ENCODE measurements at regions not wholly inside any gene's neighbourhood (a gene's known extent, or its start where the extent isn't known, plus 50 kb on each side); places are given as distances from the start of the nearest gene placed in this dataset.

GRCh38 chr5:93891491-93892480, 150.4 kb upstream of the POU5F2 start:
- Histone ChIP-seq H3K36me3 (no peaks in the 10 kb centered on the region), H3K9me3 (no peaks in the 10 kb centered on the region), H3K4me3 (no peak overlapping the region), H3K27ac (no peak overlapping the region), H3K27me3 (no peaks in the 10 kb centered on the region), H3K4me1 (no peaks in the 10 kb centered on the region)
- intact Hi-C loops (cut with DNase I; ENCODE audit: low total_unique reads), result no loop called here
- DNase-seq, result no peak
- TF ChIP-seq POLR2A (IDR thresholded peaks at IDR 0.05), result no peak
- TF ChIP-seq CTCF (IDR thresholded peaks at IDR 0.05), result no peak

- no peak overlapping the region for H3K27ac ChIP-seq
- intact Hi-C loops (cut with DNase I; ENCODE audit: low total_unique reads), result no loop called here
- H3K4me3 ChIP-seq, result no peak overlapping the region
- no peaks in the 10 kb centered on the region for H3K4me1 ChIP-seq
- no peaks in the 10 kb centered on the region for H3K27me3 ChIP-seq
- H3K9me3 ChIP-seq, result no peaks in the 10 kb centered on the region
- DNase-seq, result no peak
- TF ChIP-seq CTCF (IDR thresholded peaks at IDR 0.05), result no peak
- no peak for TF ChIP-seq POLR2A (IDR thresholded peaks at IDR 0.05)
- no peaks in the 10 kb centered on the region for H3K36me3 ChIP-seq
Measured at GRCh38 chr5:93890657-93891056, 149.3 kb upstream of the POU5F2 start.

GRCh38 chr5:93887678-93888077, 146.3 kb upstream of the POU5F2 start:
- Histone ChIP-seq H3K27me3 (no peaks in the 10 kb centered on the region), H3K4me1 (no peaks in the 10 kb centered on the region), H3K36me3 (no peaks in the 10 kb centered on the region), H3K27ac (no peak overlapping the region), H3K9me3 (no peaks in the 10 kb centered on the region), H3K4me3 (no peak overlapping the region)
- TF ChIP-seq CTCF (IDR thresholded peaks at IDR 0.05) (no peak), POLR2A (IDR thresholded peaks at IDR 0.05) (no peak)
- DNase-seq, result no peak
- intact Hi-C loops (cut with DNase I; ENCODE audit: low total_unique reads), result no loop called here

GRCh38 chr5:93886917-93887361, 145.5 kb upstream of the POU5F2 start:
- no peak for DNase-seq
- intact Hi-C loops (cut with DNase I; ENCODE audit: low total_unique reads), result no loop called here
- no peak for TF ChIP-seq CTCF (IDR thresholded peaks at IDR 0.05)
- TF ChIP-seq POLR2A (IDR thresholded peaks at IDR 0.05), result no peak
- Histone ChIP-seq H3K9me3 (no peaks in the 10 kb centered on the region), H3K36me3 (peaks cover 0 to under 1% of the 10 kb centered on the region in 2 donors), H3K4me1 (no peaks in the 10 kb centered on the region), H3K27ac (peak overlapping the region in 1 of 2 donors; percentile 12), H3K27me3 (no peaks in the 10 kb centered on the region), H3K4me3 (no peak overlapping the region)

- H3K27me3 ChIP-seq, result no peaks in the 10 kb centered on the region
- H3K36me3 ChIP-seq, result peaks cover 0 to 3% of the 10 kb centered on the region in 2 donors
- no peaks in the 10 kb centered on the region for H3K9me3 ChIP-seq
- no peak for TF ChIP-seq POLR2A (IDR thresholded peaks at IDR 0.05)
- no peak for TF ChIP-seq CTCF (IDR thresholded peaks at IDR 0.05)
- H3K4me1 ChIP-seq, result no peaks in the 10 kb centered on the region
- DNase-seq, result no peak
- no peak overlapping the region for H3K4me3 ChIP-seq
- H3K27ac ChIP-seq, result no peak overlapping the region
- intact Hi-C loops (cut with DNase I; ENCODE audit: low total_unique reads), result no loop called here
Measured at GRCh38 chr5:93886098-93886806, 144.9 kb upstream of the POU5F2 start.

All from uterus (tissue), 3 donors.